ENCODE measurements at regions not wholly inside any gene's neighbourhood (a gene's known extent, or its start where the extent isn't known, plus 50 kb on each side); places are given as distances from the start of the nearest gene placed in this dataset.

GRCh38 chr9:107816561-107817021 is 327.0 kb upstream of the KLF4 start:
- TF ChIP-seq, protein P1, sequence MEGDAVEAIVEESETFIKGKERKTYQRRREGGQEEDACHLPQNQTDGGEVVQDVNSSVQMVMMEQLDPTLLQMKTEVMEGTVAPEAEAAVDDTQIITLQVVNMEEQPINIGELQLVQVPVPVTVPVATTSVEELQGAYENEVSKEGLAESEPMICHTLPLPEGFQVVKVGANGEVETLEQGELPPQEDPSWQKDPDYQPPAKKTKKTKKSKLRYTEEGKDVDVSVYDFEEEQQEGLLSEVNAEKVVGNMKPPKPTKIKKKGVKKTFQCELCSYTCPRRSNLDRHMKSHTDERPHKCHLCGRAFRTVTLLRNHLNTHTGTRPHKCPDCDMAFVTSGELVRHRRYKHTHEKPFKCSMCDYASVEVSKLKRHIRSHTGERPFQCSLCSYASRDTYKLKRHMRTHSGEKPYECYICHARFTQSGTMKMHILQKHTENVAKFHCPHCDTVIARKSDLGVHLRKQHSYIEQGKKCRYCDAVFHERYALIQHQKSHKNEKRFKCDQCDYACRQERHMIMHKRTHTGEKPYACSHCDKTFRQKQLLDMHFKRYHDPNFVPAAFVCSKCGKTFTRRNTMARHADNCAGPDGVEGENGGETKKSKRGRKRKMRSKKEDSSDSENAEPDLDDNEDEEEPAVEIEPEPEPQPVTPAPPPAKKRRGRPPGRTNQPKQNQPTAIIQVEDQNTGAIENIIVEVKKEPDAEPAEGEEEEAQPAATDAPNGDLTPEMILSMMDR (IDR thresholded peaks at IDR 0.05; ENCODE audit: low read depth, low read length): no peak
- TF ChIP-seq POLR2A (IDR thresholded peaks at IDR 0.05; ENCODE audit: extremely low read depth, insufficient read length) (no peak), MYC (IDR thresholded peaks at IDR 0.05; ENCODE audit: low read depth, low read length) (no peak)
